WTC11 (cell line): ENCODE measurements at regions not wholly inside any gene's neighbourhood (a gene's known extent, or its start where the extent isn't known, plus 50 kb on each side); places are given as distances from the start of the nearest gene placed in this dataset.

ENCODE experiments used
- ATAC-seq: fragments of 200-7000 bp; cut with Tn5 transposase; 2 replicates; pipeline ENCODE4 v1.10.0; 2021; ENCODE audit warnings: mild to moderate bottlenecking, moderate library complexity
- CTCF ChIA-PET: fragments of 300-600 bp; sonication (Branson Sonifier 250); formaldehyde crosslinking; loops from one replicate; lab custom pipeline; 2021; ENCODE audit warnings: antibody characterized with exemption; lab: Charles Lee
- POLR2A ChIA-PET: fragments of 350-600 bp; sonication (Branson Sonifier 250); formaldehyde crosslinking; loops from one replicate; lab custom pipeline; 2021; ENCODE audit warnings: antibody characterized with exemption; lab: Charles Lee
- DNase-seq: peaks from one replicate; pipeline ENCODE4 v3.0.0; 2021; ENCODE audit warnings: low spot score
- H3K27ac Mint-ChIP-seq: 2 replicates; pipeline ENCODE4 v1.8.0; 2021; ENCODE audit warnings: mixed read lengths
- H3K27me3 Mint-ChIP-seq: 2 replicates; pipeline ENCODE4 v1.8.0; 2021; ENCODE audit warnings: low read depth, mild to moderate bottlenecking, moderate library complexity, mixed read lengths
- H3K36me3 Mint-ChIP-seq: 2 replicates; pipeline ENCODE4 v1.8.0; 2021; ENCODE audit warnings: mixed read lengths
- H3K4me1 Mint-ChIP-seq: 2 replicates; pipeline ENCODE4 v1.8.0; 2022; ENCODE audit warnings: mixed read lengths
- H3K4me3 Mint-ChIP-seq: 2 replicates; pipeline ENCODE4 v1.8.0; 2021; ENCODE audit warnings: mild to moderate bottlenecking, moderate library complexity, mixed read lengths
- H3K9me3 Mint-ChIP-seq: 2 replicates; pipeline ENCODE4 v1.8.0; 2021; ENCODE audit warnings: mixed read lengths
- CTCF ChIP-seq: fragments of 200-600 bp; IDR thresholded peaks from 2 replicates; pipeline ENCODE4 v1.8.0; 2022; ENCODE audit warnings: antibody characterized with exemption
- ELF4 ChIP-seq: sonication (generic); formaldehyde crosslinking; IDR thresholded peaks from 2 replicates; pipeline ENCODE4 v1.8.1; 2022; ENCODE audit warnings: low read depth, mild to moderate bottlenecking, moderate library complexity, missing genetic modification reagents
- ESRRA ChIP-seq: sonication (generic); formaldehyde crosslinking; IDR thresholded peaks from 2 replicates; pipeline ENCODE4 v1.8.1; 2022; ENCODE audit warnings: mild to moderate bottlenecking, missing genetic modification reagents, borderline replicate concordance
- ETV6 ChIP-seq: sonication (generic); formaldehyde crosslinking; IDR thresholded peaks from 2 replicates; pipeline ENCODE4 v1.8.1; 2022; ENCODE audit warnings: mild to moderate bottlenecking, missing genetic modification reagents
- FOXP1 ChIP-seq: sonication (generic); formaldehyde crosslinking; IDR thresholded peaks from 2 replicates; pipeline ENCODE4 v1.8.0; 2022; ENCODE audit warnings: missing genetic modification reagents, mild to moderate bottlenecking, moderate library complexity, borderline replicate concordance
- NR1H2 ChIP-seq: sonication (generic); formaldehyde crosslinking; IDR thresholded peaks from 2 replicates; pipeline ENCODE4 v1.9.0; 2021; ENCODE audit warnings: mild to moderate bottlenecking, moderate library complexity, missing genetic modification reagents
- NR3C1 ChIP-seq: sonication (generic); formaldehyde crosslinking; conservative IDR thresholded peaks from 2 replicates; pipeline ENCODE4 v1.8.1; 2023; ENCODE audit warnings: low read depth, mild to moderate bottlenecking, missing genetic modification reagents
- PREB ChIP-seq: sonication (generic); formaldehyde crosslinking; IDR thresholded peaks from 2 replicates; pipeline ENCODE4 v1.8.1; 2022; ENCODE audit warnings: mild to moderate bottlenecking, missing genetic modification reagents, moderate library complexity, borderline replicate concordance
- RORB ChIP-seq: fragments of 250-450 bp; sonication (Bioruptor Pico); IDR thresholded peaks from 2 replicates; pipeline ENCODE4 v1.9.0; 2021; ENCODE audit warnings: mild to moderate bottlenecking
- SP1 ChIP-seq: sonication (generic); formaldehyde crosslinking; conservative IDR thresholded peaks from 2 replicates; pipeline ENCODE4 v1.8.1; 2022; ENCODE audit warnings: missing genetic modification reagents
- TEAD4 ChIP-seq: sonication (generic); formaldehyde crosslinking; IDR thresholded peaks from 2 replicates; pipeline ENCODE4 v1.8.0; 2022; ENCODE audit warnings: mild to moderate bottlenecking, missing genetic modification reagents
- TP53 ChIP-seq: sonication (generic); formaldehyde crosslinking; IDR thresholded peaks from 2 replicates; pipeline ENCODE4 v1.8.1; 2023; ENCODE audit warnings: mild to moderate bottlenecking, missing genetic modification reagents
- USF2 ChIP-seq: sonication (generic); formaldehyde crosslinking; IDR thresholded peaks from 2 replicates; pipeline ENCODE4 v1.8.1; 2023; ENCODE audit warnings: mild to moderate bottlenecking, missing genetic modification reagents, moderate library complexity
- ZSCAN18 ChIP-seq: fragments of 250-450 bp; sonication (Bioruptor Pico); IDR thresholded peaks from 2 replicates; pipeline ENCODE4 v2.1.2; 2022; ENCODE audit warnings: mild to moderate bottlenecking, moderate library complexity
- TF ChIP-seq, protein P1 (sequence below): sonication (generic); formaldehyde crosslinking; conservative IDR thresholded peaks from 2 replicates; pipeline ENCODE4 v1.8.1; 2022; ENCODE audit warnings: mild to moderate bottlenecking, missing genetic modification reagents
- TF ChIP-seq, protein P2 (sequence below): sonication (generic); formaldehyde crosslinking; IDR thresholded peaks from 2 replicates; pipeline ENCODE4 v1.8.1; 2023; ENCODE audit warnings: mild to moderate bottlenecking, missing genetic modification reagents, borderline replicate concordance
- TF ChIP-seq, protein P3 (sequence below): sonication (generic); formaldehyde crosslinking; IDR thresholded peaks from 2 replicates; pipeline ENCODE4 v1.8.1; 2023; ENCODE audit warnings: mild to moderate bottlenecking, missing genetic modification reagents, moderate library complexity
- TF ChIP-seq, protein P4 (sequence below): fragments of 250-450 bp; sonication (Bioruptor Pico); IDR thresholded peaks from 2 replicates; pipeline ENCODE4 v1.9.0; 2021; ENCODE audit warnings: mild to moderate bottlenecking

GRCh38 chr5:52376592-52376991 is 411.1 kb upstream of the ITGA1 start (continued):
- TF ChIP-seq ZSCAN18 (CRISPR knock-in tag) = no peak
- no peak for TF ChIP-seq NR1H2 (CRISPR knock-in tag)
- TF ChIP-seq USF2 (CRISPR knock-in tag) = no peak
- TF ChIP-seq ESRRA (CRISPR knock-in tag) = no peak
- no peak for TF ChIP-seq ELF4 (CRISPR knock-in tag)

- no peak for DNase-seq
- TF ChIP-seq FOXP1 (CRISPR knock-in tag) (no peak), TEAD4 (CRISPR knock-in tag) (no peak), NR3C1 (CRISPR knock-in tag) (no peak), PREB (CRISPR knock-in tag) (no peak), ETV6 (CRISPR knock-in tag) (no peak), SP1 (CRISPR knock-in tag) (no peak), RORB (CRISPR knock-in tag) (no peak), TP53 (CRISPR knock-in tag) (no peak), CTCF (no peak)
- TF ChIP-seq, protein P1, sequence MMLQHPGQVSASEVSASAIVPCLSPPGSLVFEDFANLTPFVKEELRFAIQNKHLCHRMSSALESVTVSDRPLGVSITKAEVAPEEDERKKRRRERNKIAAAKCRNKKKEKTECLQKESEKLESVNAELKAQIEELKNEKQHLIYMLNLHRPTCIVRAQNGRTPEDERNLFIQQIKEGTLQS (CRISPR knock-in tag) = no peak
- TF ChIP-seq, protein P2, sequence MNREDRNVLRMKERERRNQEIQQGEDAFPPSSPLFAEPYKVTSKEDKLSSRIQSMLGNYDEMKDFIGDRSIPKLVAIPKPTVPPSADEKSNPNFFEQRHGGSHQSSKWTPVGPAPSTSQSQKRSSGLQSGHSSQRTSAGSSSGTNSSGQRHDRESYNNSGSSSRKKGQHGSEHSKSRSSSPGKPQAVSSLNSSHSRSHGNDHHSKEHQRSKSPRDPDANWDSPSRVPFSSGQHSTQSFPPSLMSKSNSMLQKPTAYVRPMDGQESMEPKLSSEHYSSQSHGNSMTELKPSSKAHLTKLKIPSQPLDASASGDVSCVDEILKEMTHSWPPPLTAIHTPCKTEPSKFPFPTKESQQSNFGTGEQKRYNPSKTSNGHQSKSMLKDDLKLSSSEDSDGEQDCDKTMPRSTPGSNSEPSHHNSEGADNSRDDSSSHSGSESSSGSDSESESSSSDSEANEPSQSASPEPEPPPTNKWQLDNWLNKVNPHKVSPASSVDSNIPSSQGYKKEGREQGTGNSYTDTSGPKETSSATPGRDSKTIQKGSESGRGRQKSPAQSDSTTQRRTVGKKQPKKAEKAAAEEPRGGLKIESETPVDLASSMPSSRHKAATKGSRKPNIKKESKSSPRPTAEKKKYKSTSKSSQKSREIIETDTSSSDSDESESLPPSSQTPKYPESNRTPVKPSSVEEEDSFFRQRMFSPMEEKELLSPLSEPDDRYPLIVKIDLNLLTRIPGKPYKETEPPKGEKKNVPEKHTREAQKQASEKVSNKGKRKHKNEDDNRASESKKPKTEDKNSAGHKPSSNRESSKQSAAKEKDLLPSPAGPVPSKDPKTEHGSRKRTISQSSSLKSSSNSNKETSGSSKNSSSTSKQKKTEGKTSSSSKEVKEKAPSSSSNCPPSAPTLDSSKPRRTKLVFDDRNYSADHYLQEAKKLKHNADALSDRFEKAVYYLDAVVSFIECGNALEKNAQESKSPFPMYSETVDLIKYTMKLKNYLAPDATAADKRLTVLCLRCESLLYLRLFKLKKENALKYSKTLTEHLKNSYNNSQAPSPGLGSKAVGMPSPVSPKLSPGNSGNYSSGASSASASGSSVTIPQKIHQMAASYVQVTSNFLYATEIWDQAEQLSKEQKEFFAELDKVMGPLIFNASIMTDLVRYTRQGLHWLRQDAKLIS (CRISPR knock-in tag) = no peak
- TF ChIP-seq, protein P3, sequence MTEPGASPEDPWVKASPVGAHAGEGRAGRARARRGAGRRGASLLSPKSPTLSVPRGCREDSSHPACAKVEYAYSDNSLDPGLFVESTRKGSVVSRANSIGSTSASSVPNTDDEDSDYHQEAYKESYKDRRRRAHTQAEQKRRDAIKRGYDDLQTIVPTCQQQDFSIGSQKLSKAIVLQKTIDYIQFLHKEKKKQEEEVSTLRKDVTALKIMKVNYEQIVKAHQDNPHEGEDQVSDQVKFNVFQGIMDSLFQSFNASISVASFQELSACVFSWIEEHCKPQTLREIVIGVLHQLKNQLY (CRISPR knock-in tag) = no peak
- TF ChIP-seq, protein P4, sequence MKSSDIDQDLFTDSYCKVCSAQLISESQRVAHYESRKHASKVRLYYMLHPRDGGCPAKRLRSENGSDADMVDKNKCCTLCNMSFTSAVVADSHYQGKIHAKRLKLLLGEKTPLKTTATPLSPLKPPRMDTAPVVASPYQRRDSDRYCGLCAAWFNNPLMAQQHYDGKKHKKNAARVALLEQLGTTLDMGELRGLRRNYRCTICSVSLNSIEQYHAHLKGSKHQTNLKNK (CRISPR knock-in tag) = no peak
- ChIA-PET POLR2A (interaction anchor here (0.5 to 0.6 kb wide), 2 partner anchors 305 to 360 kb away, joined by 3 read pairs; no protein-coding TSS in a partner anchor), CTCF (no interaction called here)
- Mint-ChIP-seq H3K36me3 (no peaks in the 10 kb centered on the region), H3K27ac (no peak overlapping the region), H3K27me3 (no peaks in the 10 kb centered on the region), H3K9me3 (peaks cover 17% of the 10 kb centered on the region), H3K4me3 (no peak overlapping the region), H3K4me1 (no peaks in the 10 kb centered on the region)
- ATAC-seq = no peak
Observed at GRCh38 chr5:52378237-52378636, 409.5 kb upstream of the ITGA1 start.
